Spleen (tissue), 7 donors: ENCODE measurements at regions not wholly inside any gene's neighbourhood (a gene's known extent, or its start where the extent isn't known, plus 50 kb on each side); places are given as distances from the start of the nearest gene placed in this dataset.

Experiments used
- CTCF ChIP-seq, 11 experiments: fragments of 200-600 bp in 7 of 11; fragments of 450-650 bp in 4 of 11; sonication (generic) in 4 of 11; IDR thresholded peaks in 8 of 11; conservative IDR thresholded peaks in 3 of 11; 1 replicate in 7 of 11; 2 replicates in 4 of 11; pipeline versions ENCODE4 v1.4.0 to v1.8.0; 2016 to 2021; ENCODE audit warnings: antibody characterized with exemption in 11 of 11, inconsistent platforms in 4 of 11, mild to moderate bottlenecking in 1 of 11
- POLR2A ChIP-seq, 3 donors: fragments of 450-650 bp; IDR thresholded peaks; one replicate each; pipeline ENCODE4 v1.5.1; 2017; ENCODE audit warnings: antibody characterized with exemption in 3 of 3, mild to moderate bottlenecking in 1 of 3
- POLR2AphosphoS5 ChIP-seq, 3 donors: sonication (generic); formaldehyde crosslinking; IDR thresholded peaks; one replicate each; pipeline ENCODE4 v1.5.1; 2017; ENCODE audit warnings: antibody characterized with exemption in 3 of 3
- donor health status: DM: no; HTN: no; CAD: no; lungs with moderate emphysema.
- donor health status: DM: no; HTN: no; CAD: no.
- donor health status: DM: no; HTN: no; CAD: no.

DNA sequence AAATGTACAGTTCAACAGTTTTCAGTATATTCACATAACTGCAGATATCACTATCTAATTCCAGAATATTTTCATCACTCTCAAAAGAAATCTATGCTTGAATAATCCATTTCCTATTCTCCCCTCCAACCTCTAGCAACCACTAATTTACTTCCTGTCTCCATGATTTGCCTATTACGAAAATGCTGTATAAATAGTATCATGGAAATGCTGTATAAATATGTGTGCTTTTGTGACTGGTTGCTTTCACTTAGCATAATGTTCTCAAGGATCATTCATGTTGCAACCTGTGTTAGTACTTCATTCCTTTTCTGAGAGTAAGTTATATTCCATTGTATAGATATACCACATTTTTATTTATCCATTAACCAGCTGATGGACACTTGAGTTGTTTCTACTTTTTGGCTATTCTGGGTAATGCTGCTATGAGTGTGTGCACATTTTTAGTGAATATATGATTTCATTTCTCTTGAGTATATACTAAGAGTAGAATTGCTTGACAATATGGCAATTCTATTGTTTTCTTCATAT lies 115.6 kb downstream of the TNFSF18 start:
- no peak for TF ChIP-seq CTCF (IDR thresholded peaks at IDR 0.05 in 8 of 11, conservative IDR thresholded peaks at IDR 0.05 in 3 of 11)
- TF ChIP-seq POLR2A (IDR thresholded peaks at IDR 0.05) = no peak
- TF ChIP-seq POLR2AphosphoS5 (IDR thresholded peaks at IDR 0.05) = no peak
